HG03457 (cell line): ENCODE measurements at regions not wholly inside any gene's neighbourhood (a gene's known extent, or its start where the extent isn't known, plus 50 kb on each side); places are given as distances from the start of the nearest gene placed in this dataset.

Experiments used
- ATAC-seq: cut with Tn5 transposase; IDR thresholded peaks from one replicate; pipeline ENCODE4 v1.9.1; 2021; ENCODE audit warnings: moderate number of reproducible peaks; ENCODE audit not compliant: unreplicated experiment

DNA sequence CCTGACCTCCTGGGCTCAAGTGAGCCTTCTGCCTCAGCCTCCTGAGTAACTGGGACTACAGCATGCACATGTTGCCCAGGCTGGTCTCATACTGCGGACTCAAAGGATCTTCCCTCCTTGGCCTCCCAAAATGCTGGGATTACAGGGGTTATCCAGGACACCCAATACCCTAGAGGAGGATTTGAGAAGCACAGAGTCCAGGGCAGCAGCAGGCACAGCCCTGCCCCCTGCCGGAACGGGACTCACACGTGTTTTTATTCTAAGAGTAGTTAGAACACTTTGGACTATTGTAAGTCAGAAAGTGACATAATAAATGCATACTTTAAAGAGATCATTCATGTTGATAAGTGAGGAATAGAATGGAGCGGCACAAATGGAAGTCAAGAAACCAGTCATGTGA is 80.2 kb downstream of the C6orf118 start:
- ATAC-seq = no peak

DNA sequence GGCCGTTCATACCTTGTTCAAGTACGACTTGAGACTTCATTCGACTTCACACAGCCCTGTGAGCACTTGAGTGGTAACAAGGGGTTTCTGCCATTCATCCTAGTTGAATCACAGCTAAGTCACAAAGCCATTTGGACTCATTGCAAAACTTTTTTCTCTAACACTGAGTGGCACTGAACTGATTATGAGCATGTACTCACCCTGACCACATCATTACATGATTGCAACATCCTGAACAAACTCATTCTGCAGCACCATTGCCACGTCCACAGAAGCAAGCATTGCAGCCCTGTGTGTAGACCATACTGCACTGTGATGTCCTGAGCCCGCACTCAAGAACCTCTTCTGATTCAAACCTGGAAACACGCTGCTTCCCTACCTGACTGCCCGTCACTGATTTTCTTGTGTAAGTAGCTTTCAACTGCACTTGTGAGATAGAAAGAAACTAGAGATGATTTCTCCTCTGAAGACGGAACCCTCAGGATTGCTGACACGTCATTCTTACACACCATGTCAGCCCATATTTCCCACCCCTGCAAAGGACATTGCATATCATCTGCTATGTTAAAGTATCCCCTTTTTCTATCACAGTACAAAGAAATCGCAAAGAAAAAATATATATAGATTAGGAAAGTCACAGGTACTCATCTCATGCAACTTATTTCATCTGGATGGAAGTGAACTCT is 81.6 kb downstream of the C6orf118 start:
- ATAC-seq = no peak

DNA sequence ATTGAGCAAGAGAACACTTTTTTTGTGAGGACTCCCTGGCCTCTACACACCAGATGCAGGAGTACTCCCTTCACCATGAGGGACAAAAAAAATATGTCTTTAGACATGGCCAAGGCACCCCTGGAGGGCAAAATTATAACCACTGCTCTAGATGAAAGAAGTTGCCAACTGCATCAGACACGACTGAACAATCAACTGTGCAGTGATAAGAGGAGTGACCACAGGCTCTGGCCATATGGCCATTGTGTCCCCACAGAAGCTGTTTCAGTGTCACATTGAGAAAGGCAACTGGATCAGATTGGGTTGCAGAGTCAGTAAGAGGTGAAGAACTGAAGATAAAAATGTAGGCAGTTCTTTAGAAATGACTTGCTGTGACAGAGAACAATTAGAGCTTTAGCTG is 85.7 kb downstream of the C6orf118 start:
- ATAC-seq = no peak

DNA sequence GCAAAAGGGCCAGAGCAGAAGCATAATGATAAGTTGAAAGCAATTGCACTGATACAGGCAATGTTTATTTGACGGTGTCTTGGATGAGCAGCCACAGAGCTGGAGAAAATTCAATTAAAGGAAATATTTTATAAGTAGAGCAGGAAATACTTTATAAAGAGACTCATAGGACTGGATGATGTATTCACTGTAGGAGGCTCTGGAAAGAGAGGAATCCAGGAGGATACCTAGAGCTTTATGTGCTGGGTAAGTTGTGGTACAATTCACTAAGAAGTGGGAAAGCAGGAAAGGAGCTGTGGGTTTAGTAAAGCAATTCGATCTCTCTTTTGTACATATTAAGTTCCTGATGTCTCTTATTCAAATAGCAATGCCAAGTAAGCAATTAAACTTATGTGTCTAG is 86.3 kb downstream of the C6orf118 start:
- no peak for ATAC-seq

DNA sequence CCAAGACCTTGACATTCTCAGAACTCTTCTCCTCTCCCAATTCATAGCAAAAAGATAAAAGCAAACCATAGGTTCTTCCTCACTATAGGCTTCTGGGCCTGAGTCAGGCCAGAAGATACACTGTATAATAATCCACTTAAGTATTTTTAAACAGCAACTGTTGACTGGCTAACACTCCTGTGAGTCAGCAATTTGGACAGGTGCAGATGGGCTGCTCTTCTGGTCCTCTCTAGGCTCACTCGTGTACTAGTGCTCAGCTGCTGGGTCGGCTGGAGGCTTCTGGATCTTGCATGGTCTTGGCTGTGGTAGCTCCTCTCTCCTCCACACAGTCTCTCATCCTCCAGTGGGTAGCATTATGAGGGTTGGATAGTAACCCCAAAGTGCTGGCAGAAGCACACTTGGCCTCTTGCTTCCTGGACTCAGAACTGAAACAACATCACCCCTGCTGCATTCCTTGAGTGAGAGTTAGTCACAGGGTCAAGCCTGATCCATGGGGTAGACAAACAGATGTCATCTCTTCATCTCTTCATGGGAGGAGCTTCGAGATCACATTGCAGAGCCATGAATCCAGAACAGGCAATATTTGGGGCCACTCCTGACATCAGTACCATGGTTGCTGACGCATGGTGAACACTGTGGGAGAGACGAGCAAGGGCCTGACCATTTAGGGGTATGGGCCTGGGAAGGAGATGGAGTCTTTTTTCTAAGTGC is 86.9 kb downstream of the C6orf118 start:
- no peak for ATAC-seq

DNA sequence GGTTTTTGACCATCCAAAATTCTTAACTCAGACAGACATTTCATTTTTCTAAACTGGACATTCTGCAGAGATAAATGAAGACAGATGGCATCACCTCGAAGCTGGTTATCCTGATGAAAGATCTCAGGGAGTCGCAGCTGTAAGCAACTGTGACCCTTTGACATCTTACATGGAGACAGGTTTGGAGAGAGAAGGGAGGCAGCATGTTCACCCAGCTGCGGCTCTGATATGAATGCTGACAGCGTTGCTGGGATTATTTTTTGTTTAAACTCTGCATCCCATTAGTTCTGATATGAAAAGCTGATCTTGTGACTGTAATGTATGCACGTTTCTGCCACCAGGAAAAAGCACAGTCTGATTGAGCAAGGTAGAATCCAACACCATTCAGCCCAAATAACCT is 89.4 kb downstream of the C6orf118 start:
- ATAC-seq = no peak

DNA sequence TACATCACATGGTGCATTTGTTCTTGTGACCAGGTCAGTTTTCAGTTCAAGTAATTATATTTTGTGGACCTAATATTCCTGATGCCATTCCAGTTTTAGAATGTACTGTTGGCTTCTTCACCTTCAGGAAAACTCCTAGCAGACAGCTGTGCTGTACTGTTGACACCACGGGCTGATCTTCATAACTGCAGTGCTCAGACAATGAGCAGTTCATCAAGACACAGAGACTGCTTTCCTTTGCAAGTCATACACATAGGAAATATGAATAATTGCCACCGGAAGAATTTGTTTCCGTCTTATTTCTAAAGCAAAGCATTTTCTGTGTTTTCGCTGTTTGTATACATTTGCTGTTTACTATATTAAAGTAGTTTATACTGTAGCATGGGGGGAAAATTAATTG is 89.8 kb downstream of the C6orf118 start:
- no peak for ATAC-seq

DNA sequence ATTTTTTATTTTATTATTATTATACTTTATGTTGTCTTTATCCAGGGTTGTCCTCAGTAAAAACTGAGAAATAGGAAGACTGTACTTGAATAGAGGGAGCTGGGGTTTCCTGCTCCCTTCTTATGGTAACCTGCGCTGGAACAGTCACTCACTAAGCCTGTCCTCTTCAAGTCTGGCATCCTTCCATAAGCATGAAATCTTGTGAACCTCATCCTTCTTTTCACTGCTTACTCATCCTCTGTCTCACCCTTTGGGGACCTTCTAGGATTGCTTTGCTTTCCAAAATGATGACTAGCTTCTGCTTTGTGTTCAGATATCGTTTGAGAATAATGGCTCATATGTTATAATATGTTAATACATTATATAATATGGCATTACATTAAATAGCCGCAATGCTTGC is 90.6 kb downstream of the C6orf118 start:
- no peak for ATAC-seq

DNA sequence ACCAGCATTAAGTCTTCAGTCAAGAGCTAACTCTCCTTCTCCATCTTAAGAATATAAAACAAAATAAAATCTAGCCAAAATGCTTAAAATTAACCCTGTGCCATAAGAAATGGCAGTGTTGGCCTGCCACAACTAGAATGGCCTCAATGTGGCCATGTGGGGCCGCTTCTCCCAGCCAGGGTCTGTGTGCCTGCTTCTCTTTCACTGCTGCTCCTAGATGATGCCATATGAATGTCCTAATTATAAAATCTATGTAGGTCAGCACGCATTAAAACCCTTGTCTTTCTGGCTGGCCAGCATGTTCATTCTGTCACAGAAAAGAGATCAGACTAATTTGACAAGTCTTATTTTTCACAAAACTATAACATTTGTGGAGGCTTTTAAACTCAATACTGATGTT is 102.6 kb downstream of the C6orf118 start:
- no peak for ATAC-seq

DNA sequence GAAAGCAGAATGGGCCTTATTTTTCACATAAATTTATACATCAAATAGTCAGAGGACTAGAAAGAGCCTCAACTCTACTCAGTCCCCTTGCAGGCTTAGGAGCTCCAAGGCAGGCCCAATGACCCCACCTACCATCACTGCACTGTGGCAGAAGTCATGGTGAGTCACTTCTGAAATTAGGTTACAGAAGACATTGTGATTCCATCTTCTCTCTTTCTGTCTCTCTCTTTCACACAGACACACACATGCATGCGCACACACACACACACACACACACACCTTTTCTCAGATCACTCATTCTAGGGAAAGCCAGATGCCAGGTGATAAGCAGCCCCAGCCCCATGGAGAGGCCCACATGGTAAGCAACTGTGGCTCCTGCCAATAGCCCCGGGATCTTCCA is 103.8 kb downstream of the C6orf118 start:
- no peak for ATAC-seq

DNA sequence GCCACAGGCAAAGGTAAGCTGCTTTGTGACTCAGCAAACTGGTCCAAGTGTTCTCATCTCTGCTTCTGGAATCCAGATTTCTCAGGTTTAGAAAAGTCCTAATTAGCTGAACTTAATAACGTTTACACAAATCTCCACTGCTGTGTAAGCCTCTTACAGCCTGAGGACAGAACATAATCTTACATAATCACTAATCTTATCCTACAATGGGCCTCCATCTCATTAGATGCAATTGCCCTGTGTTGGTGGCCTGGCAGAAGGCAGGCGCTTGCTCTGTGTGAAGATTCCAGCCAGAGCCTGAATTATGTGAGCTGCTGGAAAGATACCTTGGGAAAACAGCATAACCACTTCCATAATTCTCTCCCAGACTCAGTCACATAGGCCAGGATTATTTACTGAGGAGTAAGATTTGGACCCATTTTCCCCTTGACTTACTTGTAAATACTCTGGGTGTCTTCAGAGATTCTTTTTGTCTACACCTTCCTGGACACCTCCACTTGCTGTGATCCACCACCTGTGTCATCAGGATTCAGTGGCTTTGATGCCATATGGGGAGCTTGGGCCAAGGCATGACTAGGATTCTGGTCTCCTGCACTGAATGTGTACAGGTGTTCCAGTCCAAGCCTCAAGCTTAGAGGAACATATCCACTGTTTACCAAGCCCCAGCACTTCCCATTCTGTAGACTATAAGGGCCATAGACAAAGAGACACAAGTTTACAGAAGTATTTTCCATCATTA is 104.4 kb downstream of the C6orf118 start:
- no peak for ATAC-seq

DNA sequence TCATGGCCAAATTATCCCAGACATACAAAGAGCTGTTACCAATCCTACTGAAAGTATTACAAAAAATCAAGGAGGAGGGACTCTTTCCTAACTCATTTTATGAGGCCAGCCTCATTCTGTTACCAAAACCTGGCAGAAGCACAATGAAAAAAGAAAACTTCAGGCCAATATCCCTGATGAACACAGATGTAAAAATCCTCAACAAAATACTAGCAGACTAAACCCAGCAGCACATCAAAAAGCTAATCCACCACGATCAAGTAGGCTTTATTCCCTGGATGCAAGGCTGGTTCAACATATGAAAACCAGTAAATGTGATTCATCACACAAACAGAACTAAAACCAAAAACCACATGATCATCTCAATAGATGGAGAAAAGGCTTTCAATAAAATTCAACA is 109.2 kb downstream of the C6orf118 start:
- no peak for ATAC-seq

DNA sequence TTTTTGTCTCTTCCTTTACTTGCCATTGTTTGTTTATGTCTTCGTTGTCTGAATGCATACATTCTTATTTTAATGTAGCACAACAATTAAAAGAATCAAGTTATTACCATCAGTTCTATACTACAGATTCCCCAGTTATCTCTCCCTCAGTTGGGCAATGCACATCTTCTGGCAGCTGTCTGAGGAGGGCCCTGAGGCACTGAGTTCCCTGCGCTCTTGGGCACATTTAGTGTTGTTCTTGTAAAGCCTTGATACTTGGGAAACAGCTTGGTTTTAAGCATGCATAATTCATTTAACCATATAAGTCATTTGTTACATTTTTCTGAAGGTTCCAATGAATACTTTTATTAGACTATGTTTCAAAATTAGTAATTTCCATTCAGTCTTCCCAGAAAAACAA is 117.9 kb downstream of the C6orf118 start:
- ATAC-seq = no peak

DNA sequence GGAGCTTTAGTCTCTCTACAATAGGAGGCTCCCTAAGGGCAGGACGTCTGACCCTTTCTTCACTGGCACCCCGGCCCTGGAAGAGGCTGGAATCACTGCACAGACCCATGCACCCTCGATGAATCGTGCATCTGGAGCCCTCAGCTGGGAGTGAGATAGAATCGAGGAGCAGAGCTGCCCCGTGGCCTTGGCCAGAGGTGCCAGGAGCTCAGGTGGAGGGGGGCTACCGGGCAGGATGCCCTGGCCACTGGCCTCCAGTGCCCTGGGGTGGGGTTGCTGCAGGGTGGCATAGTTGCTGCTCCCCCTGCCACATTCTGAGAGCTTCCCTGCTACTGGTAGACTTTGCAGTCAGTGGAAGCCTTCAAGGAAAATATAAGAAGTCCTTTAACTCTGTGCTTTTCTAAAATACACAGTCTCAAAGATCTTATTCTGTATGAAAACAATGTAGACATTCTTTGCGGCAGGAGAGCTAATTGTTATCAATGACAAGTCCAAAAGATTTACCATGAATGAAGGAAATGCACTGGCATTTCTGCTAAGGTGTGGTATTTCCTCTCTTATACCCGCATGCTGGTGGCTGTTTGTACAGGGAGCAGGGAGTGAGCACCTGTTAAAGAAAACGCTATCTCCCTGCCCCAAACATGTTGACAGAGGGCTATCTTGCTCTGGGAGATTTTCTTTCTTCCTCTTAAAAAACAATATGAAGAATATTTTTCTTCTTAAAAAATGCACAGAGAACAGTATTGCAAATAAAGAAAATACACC is 122.8 kb downstream of the C6orf118 start:
- no peak for ATAC-seq

DNA sequence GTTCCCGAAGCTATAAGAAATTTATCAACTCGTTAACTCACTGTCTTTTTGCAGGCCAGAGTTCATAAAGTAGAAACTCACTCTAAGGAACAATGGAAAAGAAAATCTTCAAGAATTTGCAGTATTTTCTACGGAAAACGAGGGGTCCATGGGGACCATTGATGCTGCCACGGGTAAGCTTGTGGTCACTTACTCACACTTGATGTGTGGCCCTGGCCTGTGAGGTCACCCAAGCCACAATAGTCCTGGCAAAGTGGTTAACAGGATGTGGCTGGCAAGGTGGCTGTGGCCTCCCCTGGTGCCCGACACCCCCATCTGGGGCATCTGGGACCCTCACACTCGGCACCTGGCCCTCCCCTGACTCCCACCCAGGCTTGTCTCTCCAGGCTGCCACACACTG is 123.4 kb downstream of the C6orf118 start:
- no peak for ATAC-seq

DNA sequence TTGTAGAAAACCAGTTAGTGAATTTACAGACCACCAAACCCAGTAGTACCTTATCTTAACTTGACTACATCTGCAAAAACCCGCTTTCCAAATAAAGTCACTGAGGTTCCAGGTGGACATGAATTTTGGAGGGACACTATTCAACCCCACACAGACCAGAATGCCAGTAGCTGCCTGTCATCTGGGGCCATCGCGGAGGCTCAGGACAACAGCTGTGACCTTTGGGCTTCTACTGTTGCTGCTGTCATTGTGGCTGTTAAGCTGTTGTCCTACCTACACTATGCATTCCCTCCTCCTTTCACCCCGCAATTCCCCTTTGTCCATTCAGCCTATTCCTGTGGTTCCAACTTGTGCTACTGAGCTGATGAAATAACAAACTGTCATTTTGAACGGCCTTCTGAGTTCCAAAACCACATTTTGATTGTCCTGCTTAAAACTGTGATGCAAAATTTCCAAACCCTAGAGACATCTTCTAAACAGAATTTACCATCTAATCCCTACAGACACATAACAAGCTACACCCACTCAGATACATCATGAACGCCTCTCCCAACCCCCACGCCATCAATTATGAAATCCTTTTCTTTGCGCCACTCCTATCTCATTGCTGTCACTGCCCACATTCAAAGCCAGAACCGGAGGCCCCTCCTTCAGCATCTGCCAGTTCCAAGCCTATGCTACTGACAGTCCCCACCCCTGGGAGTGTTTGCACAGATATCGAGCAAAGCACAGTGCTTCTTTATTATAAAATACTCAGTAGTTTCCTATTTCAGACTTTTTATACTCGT is 125.0 kb downstream of the C6orf118 start:
- ATAC-seq = no peak

DNA sequence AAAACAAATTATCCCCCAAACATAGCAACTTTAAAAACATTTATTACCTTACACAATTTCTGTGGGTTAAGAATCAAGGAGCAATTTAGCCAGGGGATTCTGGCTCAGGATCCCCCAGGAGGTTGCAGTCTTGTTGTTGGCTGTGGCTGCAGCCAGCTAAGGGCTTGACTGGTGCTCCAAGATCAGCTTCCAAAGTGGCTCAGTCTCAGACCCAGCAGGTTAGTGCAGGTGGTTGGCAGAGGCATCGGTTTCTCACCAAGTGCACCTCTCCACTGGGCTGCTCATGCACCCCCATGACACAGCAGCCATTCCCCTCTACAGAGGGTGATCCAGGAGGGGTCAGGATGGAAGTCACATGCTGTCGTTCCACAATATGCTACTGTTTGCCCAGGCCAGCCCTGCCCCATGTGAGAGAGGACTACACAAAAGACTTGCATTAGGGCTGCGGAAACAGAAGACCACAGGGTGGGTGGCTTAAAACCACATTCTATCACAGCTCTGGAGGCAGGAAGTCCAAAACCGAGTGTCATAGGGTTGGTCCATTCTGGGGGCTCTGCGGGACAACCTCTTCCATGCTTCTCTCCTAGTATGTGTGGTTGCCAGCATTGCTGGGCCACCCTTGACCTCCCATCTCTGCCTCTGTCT is 125.8 kb downstream of the C6orf118 start:
- ATAC-seq = no peak

DNA sequence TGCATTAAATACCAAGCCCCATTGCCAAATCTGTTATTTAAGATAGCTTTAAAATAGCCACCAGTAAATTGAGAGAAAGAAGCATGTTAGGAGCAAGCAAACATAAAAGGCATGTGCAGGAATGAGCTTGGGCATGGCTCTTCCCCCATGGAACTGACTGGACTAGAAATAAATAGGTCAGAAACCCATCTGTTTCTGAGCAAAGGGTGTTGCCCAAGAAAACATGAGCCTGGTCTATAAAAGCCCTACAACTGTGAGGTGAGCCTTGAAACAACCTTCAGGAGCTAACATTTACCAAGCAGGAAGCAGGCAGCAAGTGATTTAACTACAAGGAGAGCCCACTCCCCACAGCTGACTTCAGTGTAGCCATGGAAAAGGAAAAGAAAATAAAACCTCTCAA is 126.3 kb downstream of the C6orf118 start:
- no peak for ATAC-seq

DNA sequence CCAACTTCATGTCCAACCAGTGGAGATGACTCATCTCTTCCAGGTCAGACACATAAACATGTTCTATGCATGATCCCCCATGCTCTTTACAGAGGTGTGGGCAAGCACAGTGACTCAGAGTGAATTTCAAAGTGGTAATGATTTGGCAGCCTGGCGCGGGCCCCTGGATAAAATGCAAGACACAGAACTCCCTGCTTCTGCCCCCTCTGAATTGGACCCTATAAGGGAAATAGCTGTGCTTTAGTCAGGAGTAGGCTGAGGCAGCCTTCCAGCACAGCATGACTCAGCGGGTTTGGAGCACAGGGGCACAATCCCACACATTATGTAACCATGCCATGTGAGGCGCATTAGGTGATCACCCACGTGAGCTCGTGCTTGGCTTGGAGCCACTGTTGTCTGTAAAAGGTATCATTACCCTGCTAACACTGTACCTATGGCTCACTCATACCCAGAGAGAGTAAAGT is 127.4 kb downstream of the C6orf118 start:
- no peak for ATAC-seq

DNA sequence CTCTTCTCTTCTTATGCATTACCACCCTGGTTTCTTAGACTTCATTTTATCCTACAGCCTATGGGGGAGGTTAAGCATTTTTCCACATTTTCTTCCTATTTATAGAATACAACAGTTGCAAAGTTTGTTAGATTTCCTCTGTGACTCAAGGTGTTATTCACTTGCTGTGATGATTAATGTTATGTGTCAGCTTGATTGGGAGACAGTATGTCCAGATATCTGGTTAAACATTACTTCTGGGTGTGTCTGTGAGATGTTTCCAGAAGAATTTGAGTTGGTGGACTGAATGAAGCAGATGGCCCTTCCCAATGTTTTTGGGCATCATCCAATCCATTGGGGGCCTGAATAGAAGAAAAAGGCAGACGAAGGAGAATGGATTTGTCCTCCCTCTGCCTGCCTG is 131.3 kb downstream of the C6orf118 start:
- ATAC-seq = no peak
